Stimulated activated CD8-positive, alpha-beta memory T cell treated with anti-CD3 and anti-CD28 coated beads, Interleukin-15, amount 100 ng/mL, for 48 hours (primary cell): ENCODE measurements at regions not wholly inside any gene's neighbourhood (a gene's known extent, or its start where the extent isn't known, plus 50 kb on each side); places are given as distances from the start of the nearest gene placed in this dataset.

Experiments
- DNase-seq, 2 donors: peaks; one replicate each; pipeline ENCODE4 v3.0.0-alpha.2; 2020; ENCODE audit warnings: low read depth in 2 of 2

- DNase-seq, result no peak
Measured at GRCh38 chr6:137271245-137272183, 52.3 kb upstream of the IFNGR1 start.

- DNase-seq, result no peak
Measured at GRCh38 chr6:137269803-137270202, 50.6 kb upstream of the IFNGR1 start.

GRCh38 chr6:137269347-137269746 lies 50.2 kb upstream of the IFNGR1 start:
- DNase-seq, result no peak
